GM18499 (cell line): ENCODE measurements at regions not wholly inside any gene's neighbourhood (a gene's known extent, or its start where the extent isn't known, plus 50 kb on each side); places are given as distances from the start of the nearest gene placed in this dataset.

Experiments
- ATAC-seq: cut with Tn5 transposase; IDR thresholded peaks from one replicate; pipeline ENCODE4 v1.9.1; 2021; ENCODE audit warnings: moderate number of reproducible peaks; ENCODE audit not compliant: insufficient read depth, unreplicated experiment

GRCh38 chr9:107155244-107155817 lies 127.7 kb upstream of the RAD23B start:
- no peak for ATAC-seq

GRCh38 chr9:107158321-107158720 lies 124.8 kb upstream of the RAD23B start:
- ATAC-seq = no peak

DNA sequence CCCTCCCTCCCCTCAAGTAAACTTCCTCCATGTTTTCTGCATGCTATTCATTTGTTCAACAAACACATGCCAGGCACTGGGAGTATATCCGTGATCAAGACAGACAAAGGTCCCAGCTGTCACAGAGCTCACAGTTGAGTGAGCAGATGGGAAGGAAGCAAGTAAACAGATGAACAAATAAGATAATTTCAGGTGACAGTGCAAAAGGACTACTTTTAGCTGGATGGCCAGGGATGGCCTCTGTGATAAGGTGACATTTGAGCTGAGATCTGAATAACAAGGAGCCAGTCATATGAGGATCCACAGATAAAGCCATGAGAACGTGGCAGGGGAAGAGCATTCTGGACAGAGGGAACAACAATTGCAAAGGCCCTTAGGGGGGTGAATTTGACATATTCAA lies 121.7 kb upstream of the RAD23B start:
- ATAC-seq = no peak

DNA sequence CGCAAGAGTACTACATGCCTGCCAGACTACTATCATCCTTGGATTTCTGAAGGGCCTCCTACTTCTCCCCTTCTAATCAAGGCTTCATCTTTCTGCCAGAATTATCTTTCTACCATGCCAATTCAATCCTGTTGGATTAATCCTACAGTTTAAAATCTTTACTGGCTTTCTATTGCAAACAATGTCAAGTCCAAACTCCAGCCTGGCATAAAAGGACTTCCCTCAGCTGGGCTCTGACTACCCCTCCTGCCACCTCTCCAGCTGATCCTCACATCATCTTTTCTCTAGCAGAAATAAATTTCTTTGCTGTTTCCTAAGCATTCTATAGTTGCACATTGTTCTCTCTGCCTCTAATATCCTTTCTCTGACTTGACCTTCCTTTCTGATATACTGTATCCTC lies 119.7 kb upstream of the RAD23B start:
- no peak for ATAC-seq

DNA sequence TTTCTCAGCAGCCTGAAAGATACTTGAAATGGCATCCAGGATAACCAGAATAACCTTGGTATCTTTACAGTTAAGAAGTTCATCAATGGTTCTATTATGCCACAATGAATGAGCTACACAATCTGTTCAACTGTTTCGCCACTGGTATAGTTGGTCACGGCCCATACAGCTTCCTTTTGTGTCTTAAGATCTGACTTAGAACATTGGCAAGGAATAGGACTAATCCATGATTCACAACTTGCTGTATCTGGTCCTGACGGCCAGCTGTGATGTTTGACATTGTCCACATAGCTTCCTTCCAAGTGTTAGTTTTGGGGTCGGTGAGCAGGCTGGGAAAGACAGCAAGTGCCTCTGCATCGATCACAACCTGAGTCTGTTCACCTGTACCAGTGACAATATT lies 113.3 kb upstream of the RAD23B start:
- ATAC-seq = no peak

GRCh38 chr9:107170801-107171200 lies 112.3 kb upstream of the RAD23B start:
- ATAC-seq = no peak

DNA sequence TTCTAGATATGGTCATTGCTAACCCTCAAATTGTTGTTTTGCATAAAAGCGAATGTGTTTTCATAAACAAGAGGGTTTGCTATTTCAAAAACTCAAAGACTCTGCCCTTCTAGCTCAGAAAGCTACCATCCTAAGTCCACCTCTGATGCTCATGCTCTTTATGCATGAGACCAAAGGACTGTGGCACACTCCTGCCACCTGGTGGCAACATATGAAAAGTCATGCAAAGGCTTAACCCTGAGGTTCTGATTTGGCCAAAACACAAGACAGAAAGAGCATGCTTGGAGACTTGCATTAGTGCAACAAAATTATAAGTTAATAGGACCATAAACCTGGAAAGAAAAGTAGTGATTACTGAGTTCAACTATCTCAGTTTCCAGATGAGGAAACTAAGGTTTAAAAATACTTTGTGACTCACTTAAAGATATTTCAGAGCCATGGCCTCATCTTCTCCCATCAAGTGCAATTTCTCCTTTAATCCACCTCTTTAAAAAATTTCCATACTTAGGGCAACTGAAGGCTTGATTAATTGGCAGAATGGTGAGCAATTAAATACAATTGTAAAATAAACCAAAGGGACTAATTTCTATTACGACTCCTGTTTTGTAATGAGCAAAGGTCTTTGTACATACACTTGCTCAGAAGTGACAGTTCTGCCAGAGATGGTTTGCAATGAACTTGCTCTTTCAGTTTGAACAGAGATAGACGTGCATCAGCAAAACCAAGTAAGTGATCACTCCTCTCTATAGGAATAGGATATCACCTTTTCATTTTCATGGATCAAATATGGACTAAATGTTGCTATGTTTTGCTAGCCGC lies 110.7 kb upstream of the RAD23B start:
- peak; percentile 42 for ATAC-seq

DNA sequence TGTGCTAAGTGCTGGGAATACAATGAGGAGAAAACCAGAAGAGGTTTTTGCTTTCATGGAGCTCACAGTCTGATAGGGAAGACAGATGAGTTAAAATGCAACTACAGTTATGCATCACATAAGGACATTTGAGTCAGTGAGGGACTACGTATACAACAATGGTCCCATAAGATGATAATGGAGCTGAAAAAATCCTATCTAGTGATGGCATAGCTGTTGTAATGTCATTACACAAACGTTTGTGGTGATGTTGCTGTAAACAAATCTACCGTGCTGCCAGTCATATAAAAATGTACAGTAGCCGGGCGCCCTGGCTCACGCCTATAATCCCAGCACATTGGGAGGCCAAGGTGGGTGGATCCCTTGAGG lies 110.1 kb upstream of the RAD23B start:
- no peak for ATAC-seq

- no peak for ATAC-seq
These were observed 109.5 kb upstream of the RAD23B start for GRCh38 chr9:107173422-107174180.

- no peak for ATAC-seq
These were observed 108.6 kb upstream of the RAD23B start for GRCh38 chr9:107174441-107174840.

DNA sequence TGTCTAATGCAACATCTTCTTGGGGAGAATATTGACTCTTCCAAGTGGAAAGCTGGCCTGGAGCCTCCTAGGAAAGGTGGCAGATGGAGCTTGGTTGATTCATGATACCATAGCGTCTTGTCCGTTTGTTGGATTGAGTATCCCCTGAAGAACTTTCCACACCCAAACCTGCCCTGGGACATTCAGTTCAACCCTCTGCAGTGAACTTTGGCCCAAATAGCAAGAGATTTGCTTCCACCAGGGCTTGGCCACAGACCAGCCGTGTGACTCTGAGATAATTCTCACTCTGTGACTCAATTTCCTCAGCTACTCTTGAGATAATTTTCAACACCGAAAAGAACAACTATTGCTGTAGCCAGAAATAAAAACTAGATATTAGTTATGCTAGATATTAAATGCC lies 108.0 kb upstream of the RAD23B start:
- no peak for ATAC-seq

DNA sequence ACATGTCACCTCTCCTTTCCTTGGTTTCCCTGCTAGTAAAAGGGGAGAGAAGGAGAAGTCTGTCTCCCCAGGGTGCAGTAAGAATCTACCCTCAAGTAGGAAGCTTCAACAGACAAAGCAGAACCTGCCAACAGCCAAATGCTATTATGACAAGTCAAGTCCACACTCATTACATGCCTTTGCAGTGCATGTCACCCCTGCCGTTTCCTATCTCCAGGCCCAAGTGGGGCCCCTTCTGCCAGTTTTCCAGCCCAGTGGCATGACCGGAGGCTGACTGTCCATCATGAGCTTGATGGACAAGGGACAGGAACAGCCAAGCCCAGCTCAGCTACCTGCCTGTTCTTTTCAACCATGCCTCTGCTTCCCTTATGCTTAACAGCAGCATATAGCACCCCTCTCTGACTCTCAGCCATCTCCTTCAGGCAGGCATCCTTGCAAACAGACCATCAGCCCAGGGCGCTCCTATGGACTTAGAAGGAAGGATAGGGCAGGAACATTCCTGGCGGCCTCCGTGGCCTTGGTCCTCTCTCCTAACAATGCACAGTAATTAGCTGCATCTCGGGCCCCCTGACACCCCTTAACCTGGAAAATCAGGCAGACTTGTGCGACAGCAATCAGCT lies 107.2 kb upstream of the RAD23B start:
- no peak for ATAC-seq

DNA sequence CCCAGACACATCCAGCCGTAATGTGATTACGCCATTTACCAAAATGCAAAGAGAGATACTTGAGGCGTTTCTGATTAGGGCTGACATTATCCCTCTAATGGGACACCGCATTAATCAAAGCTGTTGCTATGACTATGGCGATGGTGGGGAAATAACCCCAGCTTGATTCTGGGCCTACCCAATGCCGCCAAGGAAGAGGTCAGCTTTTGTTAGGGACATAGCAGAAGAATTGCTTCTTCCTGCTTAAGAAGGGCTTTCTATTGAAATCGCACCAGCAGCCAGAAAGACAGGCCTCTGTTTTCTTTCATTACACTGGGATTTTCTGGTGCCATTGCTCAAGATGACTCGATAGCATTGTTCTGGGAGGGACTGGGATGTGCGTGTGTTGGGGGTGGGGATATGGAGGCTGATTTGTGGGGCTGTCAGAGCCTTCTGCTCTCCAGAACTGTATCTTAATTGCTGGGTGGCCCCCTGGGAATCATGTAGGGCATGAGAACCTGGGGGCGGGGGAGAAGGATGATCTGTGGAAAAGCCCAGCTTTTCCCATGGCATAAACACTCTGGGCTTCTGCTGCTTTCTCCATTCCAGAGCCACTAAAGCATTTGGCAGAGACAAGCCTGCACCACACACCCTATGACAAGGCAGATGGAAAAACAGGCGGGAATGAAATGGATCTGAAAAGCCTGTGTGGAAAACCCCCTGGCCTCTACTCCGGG lies 106.5 kb upstream of the RAD23B start:
- ATAC-seq = no peak

DNA sequence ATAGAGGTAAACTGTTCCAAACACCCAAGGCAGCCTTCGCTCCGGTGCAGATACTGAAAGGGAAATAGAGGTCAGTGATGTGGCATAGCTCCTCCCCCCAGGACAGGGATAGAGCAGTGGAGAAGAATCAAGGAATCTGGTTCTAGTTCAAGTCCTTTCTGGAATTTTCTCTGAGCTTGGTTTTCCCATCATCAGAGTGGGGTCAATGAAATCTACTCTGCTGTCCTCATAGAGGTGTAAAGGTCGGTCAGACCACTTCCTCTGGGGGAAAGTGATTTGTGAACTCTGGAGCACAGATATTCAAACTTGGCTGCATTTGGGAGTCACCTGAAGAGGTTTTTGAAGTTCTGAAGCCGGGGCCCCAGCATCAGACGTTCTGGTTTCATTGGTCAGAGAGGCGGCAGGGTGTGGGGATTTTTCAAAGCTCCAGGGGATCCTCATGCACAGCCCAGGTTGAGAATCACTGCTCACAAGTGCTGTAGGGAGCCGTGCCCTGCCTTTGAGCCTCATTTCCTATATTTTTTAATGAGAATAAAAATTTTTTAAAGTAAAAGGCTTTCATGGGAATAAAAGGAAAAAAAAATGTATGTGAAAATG lies 105.7 kb upstream of the RAD23B start:
- no peak for ATAC-seq

DNA sequence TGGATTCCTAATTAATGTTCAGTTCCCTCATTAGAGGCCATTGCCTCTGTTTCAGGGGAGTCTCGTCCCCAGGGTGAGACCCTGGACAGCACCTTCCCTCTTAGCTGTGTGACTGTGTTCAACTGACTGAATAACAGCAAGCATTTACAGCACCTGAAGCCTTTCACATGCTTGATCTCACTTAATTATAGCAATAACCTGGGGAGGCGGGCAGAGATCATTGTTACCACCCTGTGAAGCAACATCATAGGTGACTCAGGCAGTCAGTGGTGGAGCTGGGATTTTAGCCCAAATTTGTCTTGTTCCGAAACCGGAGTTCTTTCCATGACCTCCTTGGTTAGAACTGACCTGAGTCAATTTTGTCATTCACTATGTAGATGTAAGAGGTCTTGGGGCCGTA lies 105.2 kb upstream of the RAD23B start:
- ATAC-seq = no peak

- ATAC-seq = no peak
These were observed 104.8 kb upstream of the RAD23B start for GRCh38 chr9:107178293-107178692.

GRCh38 chr9:107180206-107180605 lies 102.9 kb upstream of the RAD23B start:
- ATAC-seq = no peak

- no peak for ATAC-seq
These were observed 99.9 kb upstream of the RAD23B start for GRCh38 chr9:107183176-107183575.

DNA sequence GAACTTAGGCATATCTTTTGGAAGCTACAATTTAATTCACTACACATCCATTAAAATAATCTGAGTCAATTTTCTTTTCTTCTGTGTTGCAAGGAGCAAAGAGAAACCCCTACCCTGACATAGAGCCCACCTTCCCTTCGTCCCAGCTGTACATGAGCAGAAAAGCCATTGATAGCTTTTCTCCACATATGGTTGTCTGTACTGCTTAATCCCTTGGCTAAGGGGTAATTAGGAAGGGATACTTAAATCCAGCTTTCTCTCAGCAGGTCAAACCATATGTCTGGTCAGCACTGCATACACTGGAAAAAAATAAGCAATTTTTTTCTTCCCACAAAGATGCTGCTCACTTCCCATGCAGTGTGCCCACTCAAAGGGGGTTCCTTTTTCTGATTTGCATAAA lies 94.7 kb upstream of the RAD23B start:
- ATAC-seq = no peak
